ENCODE measurements at regions not wholly inside any gene's neighbourhood (a gene's known extent, or its start where the extent isn't known, plus 50 kb on each side); places are given as distances from the start of the nearest gene placed in this dataset.
"Not testable (repeated sequence)": the region's sequence is repeated elsewhere in the genome, so short reads cannot be mapped to it uniquely, and the experiment has no call there.

GRCh38 chr5:99562937-99563627 lies 634.3 kb upstream of the CHD1 start:
- not testable (repeated sequence) for DNase-seq

GRCh38 chr5:99553211-99553810 lies 624.5 kb upstream of the CHD1 start:
- no peak for DNase-seq

GRCh38 chr5:99544356-99544755 lies 615.5 kb upstream of the CHD1 start:
- DNase-seq = no peak

- DNase-seq = no peak
Observed at GRCh38 chr5:99543841-99544240, 615.0 kb upstream of the CHD1 start.

GRCh38 chr5:99534241-99534640 lies 605.4 kb upstream of the CHD1 start:
- not testable (repeated sequence) for DNase-seq

GRCh38 chr5:99521666-99522065 lies 592.9 kb upstream of the CHD1 start:
- not testable (repeated sequence) for DNase-seq

- DNase-seq = not testable (repeated sequence)
Observed at GRCh38 chr5:99515864-99516490, 587.2 kb upstream of the CHD1 start.

GRCh38 chr5:99510237-99510866 lies 581.5 kb upstream of the CHD1 start:
- not testable (repeated sequence) for DNase-seq

GRCh38 chr5:99509064-99509463 lies 580.3 kb upstream of the CHD1 start:
- DNase-seq = not testable (repeated sequence)

GRCh38 chr5:99495456-99495855 lies 566.6 kb upstream of the CHD1 start:
- DNase-seq = not testable (repeated sequence)

- DNase-seq = not testable (repeated sequence)
Observed at GRCh38 chr5:99478450-99478849, 549.6 kb upstream of the CHD1 start.

- DNase-seq = not testable (repeated sequence)
Observed at GRCh38 chr5:99473328-99473727, 544.5 kb upstream of the CHD1 start.

GRCh38 chr5:99471726-99472125 lies 542.9 kb upstream of the CHD1 start:
- DNase-seq = not testable (repeated sequence)

GRCh38 chr5:99471178-99471577 lies 542.4 kb upstream of the CHD1 start:
- not testable (repeated sequence) for DNase-seq

- DNase-seq = not testable (repeated sequence)
Observed at GRCh38 chr5:99470636-99471035, 541.8 kb upstream of the CHD1 start.

- DNase-seq = no peak
Observed at GRCh38 chr5:99460701-99461100, 531.9 kb upstream of the CHD1 start.

GRCh38 chr5:99453196-99453595 lies 524.4 kb upstream of the CHD1 start:
- no peak for DNase-seq

GRCh38 chr5:99449786-99450185 lies 521.0 kb upstream of the CHD1 start:
- DNase-seq = no peak

- no peak for DNase-seq
Observed at GRCh38 chr5:99445805-99446204, 517.0 kb upstream of the CHD1 start.

GRCh38 chr5:99441235-99441634 lies 512.4 kb upstream of the CHD1 start:
- DNase-seq = no peak

- DNase-seq = no peak
Observed at GRCh38 chr5:99438619-99439018, 509.8 kb upstream of the CHD1 start.

GRCh38 chr5:99437986-99438385 lies 509.2 kb upstream of the CHD1 start:
- DNase-seq = no peak

- DNase-seq = not testable (repeated sequence)
Observed at GRCh38 chr5:99423396-99423795, 494.6 kb upstream of the CHD1 start.

- DNase-seq = not testable (repeated sequence)
Observed at GRCh38 chr5:99418640-99419039, 489.8 kb upstream of the CHD1 start.
